KMS-11 (cell line): ENCODE measurements at regions not wholly inside any gene's neighbourhood (a gene's known extent, or its start where the extent isn't known, plus 50 kb on each side); places are given as distances from the start of the nearest gene placed in this dataset.
A peak's percentile ranks its signal among the peaks of the same experiment; 100 is the strongest.

Experiments used
- H2AFZ ChIP-seq: fragments of 200-600 bp; sonication (generic); 2 replicates; pipeline ENCODE4 v1.6.1; 2016; ENCODE audit warnings: antibody characterized with exemption, mixed run types, low read depth
- H3K27ac ChIP-seq: fragments of 200-600 bp; sonication (generic); 2 replicates; pipeline ENCODE4 v1.6.1; 2016; ENCODE audit warnings: mild to moderate bottlenecking, mixed run types
- H3K27me3 ChIP-seq: fragments of 200-600 bp; sonication (generic); 2 replicates; pipeline ENCODE4 v1.6.1; 2017; ENCODE audit warnings: mild to moderate bottlenecking, low read depth, mixed run types, moderate library complexity; ENCODE audit not compliant: insufficient read depth
- H3K36me3 ChIP-seq: fragments of 200-600 bp; sonication (generic); 2 replicates; pipeline ENCODE4 v1.6.1; 2017; ENCODE audit warnings: mild to moderate bottlenecking, mixed run types; ENCODE audit not compliant: insufficient read depth
- H3K4me1 ChIP-seq: fragments of 200-600 bp; sonication (generic); 2 replicates; pipeline ENCODE4 v1.6.1; 2016; ENCODE audit warnings: mild to moderate bottlenecking, low read depth, mixed run types; ENCODE audit not compliant: poor library complexity, severe bottlenecking
- H3K4me2 ChIP-seq: fragments of 200-600 bp; sonication (generic); 2 replicates; pipeline ENCODE4 v1.7.0; 2016; ENCODE audit warnings: mild to moderate bottlenecking, mixed run types
- H3K4me3 ChIP-seq: fragments of 200-600 bp; sonication (generic); IDR thresholded peaks from 2 replicates; pipeline ENCODE4 v1.6.1; 2017; ENCODE audit warnings: low read depth, low read length, mixed read lengths; ENCODE audit not compliant: insufficient read depth
- H3K79me2 ChIP-seq: fragments of 200-600 bp; sonication (generic); 2 replicates; pipeline ENCODE4 v1.6.1; 2016; ENCODE audit warnings: low read depth, mixed run types; ENCODE audit not compliant: insufficient read depth
- H3K9ac ChIP-seq: fragments of 200-600 bp; sonication (generic); 2 replicates; pipeline ENCODE4 v1.6.1; 2016; ENCODE audit warnings: mild to moderate bottlenecking, mixed run types
- H4K20me1 ChIP-seq: fragments of 200-600 bp; sonication (generic); 2 replicates; pipeline ENCODE4 v1.6.1; 2016; ENCODE audit warnings: mild to moderate bottlenecking, mixed run types; ENCODE audit not compliant: insufficient read depth
- CTCF ChIP-seq: fragments of 200-600 bp; sonication (generic); conservative IDR thresholded peaks from 2 replicates; pipeline ENCODE4 v1.6.1; 2017; ENCODE audit warnings: low read depth, mild to moderate bottlenecking, antibody characterized with exemption, low read length, moderate library complexity, mixed read lengths

GRCh38 chr7:33701189-33701740, 204.1 kb upstream of the BMPER start:
- no peak overlapping the region for H3K27ac ChIP-seq
- no peak overlapping the region for H3K4me3 ChIP-seq
- no peaks in the 10 kb centered on the region for H3K27me3 ChIP-seq
- no peaks in the 10 kb centered on the region for H3K79me2 ChIP-seq
- H3K9ac ChIP-seq: no peak overlapping the region
- no peak overlapping the region for H2AFZ ChIP-seq
- peaks cover 10% of the 10 kb centered on the region for H3K4me1 ChIP-seq
- no peaks in the 10 kb centered on the region for H3K36me3 ChIP-seq
- H4K20me1 ChIP-seq: no peaks in the 10 kb centered on the region
- TF ChIP-seq CTCF: no peak
- no peak overlapping the region for H3K4me2 ChIP-seq

- Histone ChIP-seq H3K27me3 (no peaks in the 10 kb centered on the region), H3K4me1 (peaks cover 10% of the 10 kb centered on the region), H4K20me1 (no peaks in the 10 kb centered on the region), H3K4me2 (no peak overlapping the region; the same call in 1 of the 2 replicates), H3K36me3 (no peaks in the 10 kb centered on the region), H2AFZ (no peak overlapping the region), H3K27ac (no peak overlapping the region), H3K4me3 (no peak overlapping the region), H3K79me2 (no peaks in the 10 kb centered on the region), H3K9ac (no peak overlapping the region)
- TF ChIP-seq CTCF: no peak
Observed at GRCh38 chr7:33701927-33702326, 203.4 kb upstream of the BMPER start.

- no peaks in the 10 kb centered on the region for H3K36me3 ChIP-seq
- peaks cover 10% of the 10 kb centered on the region for H3K4me1 ChIP-seq
- no peak overlapping the region for H3K4me3 ChIP-seq
- no peaks in the 10 kb centered on the region for H3K79me2 ChIP-seq
- TF ChIP-seq CTCF: no peak
- H3K27ac ChIP-seq: peak overlapping the region; percentile 2; the same call in 1 of the 2 replicates
- no peak overlapping the region; the same call in 1 of the 2 replicates for H3K4me2 ChIP-seq
- H3K27me3 ChIP-seq: no peaks in the 10 kb centered on the region
- H4K20me1 ChIP-seq: no peaks in the 10 kb centered on the region
- H3K9ac ChIP-seq: no peak overlapping the region
- no peak overlapping the region for H2AFZ ChIP-seq
Observed at GRCh38 chr7:33702514-33703054, 202.8 kb upstream of the BMPER start.

- Histone ChIP-seq H3K27me3 (no peaks in the 10 kb centered on the region), H3K4me1 (peaks cover 10% of the 10 kb centered on the region), H4K20me1 (no peaks in the 10 kb centered on the region), H3K79me2 (no peaks in the 10 kb centered on the region), H3K4me2 (no peak overlapping the region), H3K4me3 (no peak overlapping the region), H3K9ac (no peak overlapping the region), H3K36me3 (no peaks in the 10 kb centered on the region), H2AFZ (no peak overlapping the region), H3K27ac (no peak overlapping the region)
- TF ChIP-seq CTCF: no peak
Observed at GRCh38 chr7:33705333-33705833, 200.0 kb upstream of the BMPER start.
